ENCODE measurements at regions not wholly inside any gene's neighbourhood (a gene's known extent, or its start where the extent isn't known, plus 50 kb on each side); places are given as distances from the start of the nearest gene placed in this dataset.

- DNase-seq (ENCODE audit: low read depth in 3 of 3) = no peak
Observed at GRCh38 chr18:78770139-78770822, 209.3 kb upstream of the SALL3 start.

DNA sequence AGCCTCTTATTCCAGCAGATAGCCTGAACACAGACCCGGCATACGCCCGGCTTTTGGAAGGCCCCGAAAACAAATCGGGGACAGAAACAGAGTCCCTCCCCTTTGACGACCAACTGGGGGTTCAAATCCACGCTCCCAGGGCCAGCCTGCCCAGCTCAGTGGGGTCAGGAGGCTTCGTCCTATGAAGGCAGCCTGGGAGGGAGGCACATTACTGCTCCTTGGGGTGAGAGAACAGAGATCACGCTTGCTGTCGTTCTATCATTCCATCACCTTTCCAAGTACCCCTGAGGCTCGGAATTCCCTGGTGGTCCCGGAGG, 208.8 kb upstream of the SALL3 start:
- DNase-seq (ENCODE audit: low read depth in 3 of 3) = no peak

DNA sequence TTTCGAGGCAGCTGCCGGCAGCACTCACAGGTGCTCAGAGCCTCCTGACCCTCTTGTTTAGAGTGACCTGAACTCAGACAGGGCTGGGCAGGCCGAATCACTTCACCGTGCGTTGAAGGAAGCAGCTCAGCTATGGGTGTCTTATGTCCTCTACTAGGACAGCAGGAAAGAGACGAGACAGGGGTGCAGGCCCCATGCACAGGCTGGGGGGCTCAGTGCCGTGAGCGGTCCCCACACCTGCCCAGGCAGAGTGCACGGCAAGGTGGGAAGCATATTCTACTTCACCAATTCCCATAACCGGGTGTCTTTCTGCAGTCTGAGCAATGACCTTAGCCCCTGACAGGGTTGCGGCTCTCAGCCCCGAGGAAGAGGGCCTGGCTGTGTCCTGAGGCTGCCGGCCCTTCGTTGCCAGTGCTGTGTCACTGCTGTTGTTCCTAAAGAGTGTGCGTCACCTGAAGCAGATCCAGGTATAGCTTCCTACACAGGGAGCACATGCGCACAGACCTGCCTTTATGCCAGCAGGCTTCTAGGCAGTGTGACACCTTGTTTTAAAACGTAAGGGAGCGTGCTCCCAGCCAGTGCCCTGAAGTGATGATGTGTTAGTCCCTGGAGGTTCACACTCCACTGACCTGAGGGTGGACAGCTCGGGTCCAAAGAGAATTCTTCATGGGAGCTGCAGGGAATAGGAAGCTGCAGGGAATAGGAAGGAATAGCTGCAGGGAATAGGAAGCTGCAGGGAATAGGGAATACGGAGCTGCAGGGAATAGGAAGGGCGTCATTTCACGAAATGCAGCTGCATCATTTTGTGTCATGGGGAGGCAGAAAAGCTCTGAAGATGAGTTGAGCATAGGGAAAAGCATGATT, 207.9 kb upstream of the SALL3 start:
- no peak for DNase-seq (ENCODE audit: low read depth in 3 of 3)

DNA sequence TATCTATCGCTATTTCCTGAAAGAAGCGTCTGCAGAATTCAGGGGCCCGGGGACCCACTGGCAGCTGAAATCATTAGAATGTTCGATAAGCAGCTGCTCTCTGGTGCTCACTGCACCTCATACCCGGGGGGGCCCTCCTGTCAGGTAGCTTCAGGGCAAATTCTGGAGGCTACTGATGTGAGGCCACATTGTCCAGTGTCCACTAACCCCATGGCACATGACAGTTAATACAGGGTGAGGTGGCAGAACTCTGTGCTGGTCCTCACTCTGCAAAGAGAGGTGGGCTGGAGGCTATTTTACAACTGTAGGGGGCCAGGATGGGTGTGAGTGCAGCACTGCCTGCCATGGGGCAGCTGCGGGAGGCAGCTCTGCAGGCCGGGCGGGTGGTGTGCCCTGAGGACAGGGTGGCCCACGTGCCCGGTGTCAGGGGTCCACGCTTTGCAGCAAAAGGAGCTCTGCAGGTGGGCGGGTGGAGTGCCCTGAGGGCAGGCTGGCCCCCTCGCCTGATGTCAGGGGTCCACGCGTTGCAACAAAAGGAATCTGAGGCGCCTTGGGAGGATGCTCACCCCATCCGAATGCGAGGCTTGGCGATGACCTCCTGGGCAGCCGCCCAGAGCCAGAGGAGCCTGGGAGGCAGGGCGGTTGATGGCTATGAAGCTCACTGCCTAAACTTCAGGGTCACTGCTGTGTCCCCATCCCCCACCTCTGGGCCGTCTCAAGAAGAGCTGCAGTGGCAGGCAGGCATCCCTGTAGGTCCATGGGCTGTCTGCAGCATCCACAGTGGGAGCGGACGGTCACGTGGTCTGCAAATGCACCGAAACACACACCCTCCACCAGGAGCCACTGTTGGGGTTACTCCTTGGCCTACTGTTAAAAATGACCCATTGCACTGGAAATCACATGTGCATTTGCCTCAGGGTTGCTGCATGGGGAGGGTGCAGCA, 207.0 kb upstream of the SALL3 start:
- no peak for DNase-seq (ENCODE audit: low read depth in 3 of 3)

GRCh38 chr18:78773303-78773755, 206.3 kb upstream of the SALL3 start:
- DNase-seq (ENCODE audit: low read depth in 3 of 3) = no peak

- no peak for DNase-seq (ENCODE audit: low read depth in 3 of 3)
Observed at GRCh38 chr18:78773819-78774218, 205.8 kb upstream of the SALL3 start.

DNA sequence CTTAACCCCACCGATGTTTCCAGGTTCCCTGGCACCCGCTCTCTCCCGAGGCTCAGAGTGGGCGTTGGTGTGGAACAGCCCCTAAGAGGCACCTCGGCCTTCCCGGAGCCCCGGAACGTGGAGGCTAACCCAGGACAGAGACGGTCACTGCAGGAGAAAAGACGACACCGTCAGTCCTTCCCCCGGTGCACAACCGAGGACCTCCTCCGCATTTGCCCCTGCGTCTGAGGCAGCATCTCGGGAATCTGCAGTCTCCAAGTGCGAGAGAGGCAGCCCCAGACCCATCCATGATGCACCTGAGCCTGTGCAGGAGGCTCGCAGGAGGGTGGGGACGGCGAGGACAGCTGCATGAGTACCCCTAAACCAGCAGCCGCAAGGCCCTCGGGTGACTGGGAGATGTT, 204.9 kb upstream of the SALL3 start:
- no peak for DNase-seq (ENCODE audit: low read depth in 3 of 3)

DNA sequence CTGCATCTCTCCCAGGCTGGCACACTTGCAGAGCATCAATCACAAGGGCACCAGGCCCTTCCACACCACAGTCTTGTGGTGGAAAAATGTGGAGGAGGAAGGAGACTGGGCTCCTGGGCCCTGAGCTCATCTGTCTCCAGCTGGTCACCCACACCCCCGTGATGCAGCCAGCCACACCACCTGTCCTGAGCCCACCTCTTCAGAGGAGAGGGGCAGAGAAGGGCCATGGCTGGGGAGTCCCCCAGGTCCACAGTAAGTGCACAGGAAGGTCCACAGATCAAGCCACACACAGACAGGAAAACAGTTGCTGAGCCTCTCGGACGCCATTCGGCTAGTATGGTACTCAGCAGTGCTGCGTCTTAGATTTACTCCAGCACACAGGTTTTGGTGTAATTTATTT, 203.5 kb upstream of the SALL3 start:
- DNase-seq (ENCODE audit: low read depth in 3 of 3) = no peak

GRCh38 chr18:78776706-78777285, 202.8 kb upstream of the SALL3 start:
- DNase-seq (ENCODE audit: low read depth in 3 of 3) = no peak

GRCh38 chr18:78777992-78778391, 201.6 kb upstream of the SALL3 start:
- DNase-seq (ENCODE audit: low read depth in 3 of 3) = no peak

- no peak for DNase-seq (ENCODE audit: low read depth in 3 of 3)
Observed at GRCh38 chr18:78778651-78779050, 201.0 kb upstream of the SALL3 start.

- DNase-seq (ENCODE audit: low read depth in 3 of 3) = no peak
Observed at GRCh38 chr18:78779996-78780718, 199.5 kb upstream of the SALL3 start.

- DNase-seq (ENCODE audit: low read depth in 3 of 3) = no peak
Observed at GRCh38 chr18:78780719-78781600, 198.7 kb upstream of the SALL3 start.

GRCh38 chr18:78781601-78781960, 198.0 kb upstream of the SALL3 start:
- no peak for DNase-seq (ENCODE audit: low read depth in 3 of 3)

GRCh38 chr18:78782951-78783563, 196.6 kb upstream of the SALL3 start:
- DNase-seq (ENCODE audit: low read depth in 3 of 3) = no peak

GRCh38 chr18:78783564-78783960, 196.1 kb upstream of the SALL3 start:
- DNase-seq (ENCODE audit: low read depth in 3 of 3) = no peak

DNA sequence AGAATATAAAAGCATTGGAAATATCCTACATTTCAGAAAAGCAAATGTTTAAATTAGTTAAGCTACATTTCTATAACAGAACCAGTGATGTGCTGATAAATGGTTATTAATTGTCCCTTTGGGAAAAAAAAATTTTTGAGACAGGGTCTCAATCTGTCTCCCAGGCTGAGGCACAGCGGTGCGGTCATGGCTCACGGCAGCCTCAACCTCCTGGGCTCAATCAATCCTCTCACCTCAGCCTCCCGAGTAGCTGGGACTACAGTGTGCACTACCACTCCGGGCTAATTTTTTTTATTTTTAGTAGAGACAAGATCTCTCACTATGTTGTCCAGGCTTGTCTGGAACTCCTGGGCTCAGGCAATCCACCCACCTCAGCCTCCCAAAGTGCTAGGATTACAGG, 194.8 kb upstream of the SALL3 start:
- no peak for DNase-seq (ENCODE audit: low read depth in 3 of 3)

DNA sequence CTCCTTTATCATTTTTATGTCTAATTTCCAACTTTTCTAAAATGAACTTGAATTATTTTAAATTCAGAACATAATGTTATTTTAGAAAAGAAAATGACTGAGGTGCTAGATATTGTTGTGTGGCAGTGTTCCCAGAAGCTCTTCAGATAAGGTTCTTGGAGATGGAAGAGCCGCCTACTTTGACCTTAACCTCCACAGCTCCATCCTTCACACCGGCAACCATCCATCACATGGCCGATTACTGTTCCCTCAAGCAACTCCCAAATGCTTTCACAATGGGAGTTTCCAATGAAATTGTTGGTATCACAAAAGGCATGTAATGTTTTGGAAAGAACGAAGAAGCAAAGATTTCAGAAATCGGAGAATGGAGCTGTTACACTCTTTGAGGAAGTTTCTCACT, 193.9 kb upstream of the SALL3 start:
- no peak for DNase-seq (ENCODE audit: low read depth in 3 of 3)

- no peak for DNase-seq (ENCODE audit: low read depth in 3 of 3)
Observed at GRCh38 chr18:78786776-78787175, 192.8 kb upstream of the SALL3 start.

- DNase-seq (ENCODE audit: low read depth in 3 of 3) = no peak
Observed at GRCh38 chr18:78787751-78788150, 191.9 kb upstream of the SALL3 start.

All from stimulated activated CD4-positive, alpha-beta T cell treated with anti-CD3 and anti-CD28 coated beads, TNF-alpha, amount 100 ng/mL, for 24 hours (primary cell).